Stimulated activated CD4-positive, alpha-beta T cell treated with anti-CD3 and anti-CD28 coated beads, Interleukin-1b, Interleukin-23, amount 100 ng/mL, for 48 hours (primary cell): ENCODE measurements at regions not wholly inside any gene's neighbourhood (a gene's known extent, or its start where the extent isn't known, plus 50 kb on each side); places are given as distances from the start of the nearest gene placed in this dataset.
A peak's percentile ranks its signal among the peaks of the same experiment; 100 is the strongest.

Experiments
- DNase-seq: peaks from one replicate; pipeline ENCODE4 v3.0.0-alpha.2; 2020

DNA sequence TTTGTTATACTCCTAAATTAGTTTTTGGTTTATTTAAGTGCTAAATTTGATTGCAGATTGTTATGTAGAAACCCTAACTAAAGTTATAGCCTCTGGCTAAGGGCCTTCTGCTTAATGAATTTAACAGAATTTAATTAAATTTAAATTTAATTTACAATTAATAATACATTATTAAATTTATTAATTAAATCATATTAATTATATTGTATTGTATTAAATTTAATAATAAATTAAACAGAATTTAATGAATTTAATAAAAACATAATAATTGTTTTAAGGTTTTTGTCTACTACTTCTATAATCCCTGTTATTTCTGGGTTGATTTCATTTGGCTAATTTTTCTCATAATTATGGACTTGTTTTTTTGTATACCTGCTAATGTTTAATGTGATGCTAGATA lies 141.9 kb upstream of the TECRL start:
- no peak for DNase-seq

DNA sequence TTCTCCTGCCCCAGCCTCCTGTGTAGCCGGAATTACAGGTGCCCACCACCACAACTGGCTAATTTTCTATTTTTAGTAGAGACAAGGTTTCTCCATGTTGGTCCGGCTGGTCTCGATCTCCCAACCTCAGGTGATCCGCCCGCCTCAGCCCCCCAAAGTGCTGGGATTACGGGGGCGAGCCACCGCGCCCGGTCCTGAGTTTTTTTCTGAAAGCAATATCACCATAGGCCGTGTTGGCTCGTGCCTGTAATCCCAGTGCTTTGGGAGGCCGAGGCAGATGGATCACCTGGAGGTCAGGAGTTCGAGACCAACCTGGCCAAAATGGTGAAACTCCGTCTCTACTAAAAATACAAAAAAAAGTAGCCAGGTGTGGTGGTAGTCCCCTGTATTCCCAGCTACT lies 136.3 kb upstream of the TECRL start:
- no peak for DNase-seq

DNA sequence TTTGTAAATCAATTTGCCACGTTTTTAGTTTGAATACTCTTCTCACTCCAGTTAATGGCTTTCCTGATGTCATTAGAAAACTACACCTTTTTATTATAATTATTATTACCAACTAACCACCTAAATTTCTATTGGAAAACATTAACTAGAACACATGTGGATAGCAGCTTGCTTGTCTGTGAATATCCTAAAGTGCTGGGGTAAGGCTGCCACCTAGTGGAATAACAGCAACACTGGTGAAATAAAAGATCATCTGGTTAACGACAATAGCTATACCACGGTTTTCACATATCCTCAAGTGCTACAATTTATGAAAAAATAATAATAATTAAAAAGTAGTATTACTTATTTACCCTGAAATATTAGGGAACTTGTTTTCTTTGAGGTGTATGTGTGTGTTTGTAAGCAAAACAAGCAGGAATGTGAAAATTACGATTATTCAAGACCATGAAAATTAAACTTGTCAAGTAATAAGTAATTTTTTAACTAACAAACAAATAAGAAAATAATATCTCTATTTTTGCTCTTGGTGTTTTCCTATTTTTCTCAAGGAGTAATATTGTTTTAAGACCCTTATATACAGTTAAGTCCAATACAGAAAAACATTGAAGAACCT lies 130.1 kb upstream of the TECRL start:
- DNase-seq, result peak; percentile 10

DNA sequence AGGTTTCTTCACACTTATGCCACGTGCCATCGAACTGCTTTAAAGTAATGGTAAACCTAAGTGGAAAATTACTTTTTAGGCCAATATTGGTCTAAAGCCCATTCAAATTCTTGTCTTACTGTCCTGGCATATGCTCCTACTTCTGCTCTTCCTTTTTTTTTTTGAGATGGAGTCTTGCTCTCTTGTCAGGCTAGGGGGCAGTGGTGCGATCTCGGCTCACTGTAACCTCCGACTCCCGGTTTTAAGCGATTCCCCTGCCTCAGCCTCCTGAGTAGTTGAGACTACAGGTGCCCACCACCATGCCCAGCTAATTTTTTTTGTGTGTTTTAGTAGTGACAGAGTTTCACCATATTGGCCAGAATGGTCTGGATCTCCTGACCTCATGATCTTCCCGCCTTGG lies 129.0 kb upstream of the TECRL start:
- no peak for DNase-seq

DNA sequence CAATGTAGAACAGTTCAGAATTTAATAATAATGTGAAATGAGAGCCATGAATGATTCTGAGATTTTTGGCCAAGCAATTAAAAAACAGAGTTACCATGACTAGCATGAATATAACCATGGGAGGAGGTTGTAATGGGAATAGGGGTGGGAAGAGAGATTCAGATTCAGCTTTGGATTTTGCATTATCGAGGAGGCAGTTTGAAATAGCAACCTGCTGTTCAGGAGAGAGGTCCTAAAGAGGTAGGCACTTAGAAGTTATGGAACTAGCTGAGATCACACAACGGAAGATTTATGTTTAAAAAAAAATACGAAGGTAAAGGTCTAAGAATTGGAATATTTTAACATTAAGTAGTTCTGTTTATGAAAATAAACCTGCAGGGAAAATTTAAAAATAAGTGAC lies 124.4 kb upstream of the TECRL start:
- DNase-seq, result no peak

DNA sequence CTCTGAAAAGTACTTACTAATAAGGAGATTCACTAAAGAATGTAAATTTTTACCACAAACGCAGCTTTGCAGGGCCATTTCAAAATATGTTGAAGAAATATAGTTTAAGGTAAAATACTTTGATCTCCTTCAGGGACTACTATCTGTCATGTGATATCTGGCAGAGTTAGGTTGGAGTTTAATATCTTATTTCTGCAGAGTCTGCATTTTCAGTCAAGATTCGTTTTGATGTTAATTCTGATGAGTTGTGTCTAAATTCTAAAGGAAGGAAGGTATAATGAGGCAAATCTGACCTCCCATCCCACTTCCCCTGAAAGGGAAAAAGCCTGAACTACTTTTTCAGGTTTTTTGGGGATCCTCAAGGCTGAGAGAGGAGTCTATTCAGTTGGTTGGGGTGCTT lies 123.9 kb upstream of the TECRL start:
- DNase-seq, result no peak

DNA sequence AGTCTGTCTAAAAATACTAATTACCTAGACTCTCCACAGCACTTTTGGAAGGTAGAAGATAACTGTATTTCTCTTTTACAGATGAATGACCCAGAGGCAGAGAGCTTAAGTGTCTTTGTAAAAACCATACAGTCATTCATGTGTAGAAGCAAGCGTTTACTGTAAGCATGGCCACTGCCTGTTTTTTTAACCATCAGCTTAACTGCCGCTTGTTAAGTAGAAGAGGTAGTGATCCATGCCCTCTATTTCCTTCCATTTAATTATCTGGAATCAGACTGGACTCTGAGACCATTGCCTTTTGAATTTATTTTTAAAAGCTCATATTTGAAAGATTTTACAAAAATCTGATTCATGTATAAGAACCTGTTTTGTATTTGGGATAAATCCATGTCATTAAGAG lies 111.2 kb upstream of the TECRL start:
- no peak for DNase-seq

DNA sequence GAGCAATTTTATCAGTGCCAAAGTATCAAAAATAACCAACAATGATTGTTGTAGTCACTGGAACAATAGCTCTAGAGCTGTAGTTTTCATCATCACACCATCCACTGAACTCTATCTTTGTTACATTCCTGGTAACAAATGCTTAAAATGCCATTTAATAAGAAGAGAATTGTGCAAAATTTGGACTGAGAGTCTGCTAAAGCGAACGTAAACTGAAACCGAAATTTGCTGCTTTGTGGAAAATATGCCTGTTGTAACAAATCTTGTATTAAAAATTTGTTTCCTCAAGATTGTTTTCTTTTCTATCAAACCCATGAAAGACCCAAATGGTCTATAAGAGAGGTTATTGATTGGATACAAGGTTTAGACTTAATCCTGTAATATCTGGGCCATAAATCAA lies 109.3 kb upstream of the TECRL start:
- DNase-seq, result no peak

DNA sequence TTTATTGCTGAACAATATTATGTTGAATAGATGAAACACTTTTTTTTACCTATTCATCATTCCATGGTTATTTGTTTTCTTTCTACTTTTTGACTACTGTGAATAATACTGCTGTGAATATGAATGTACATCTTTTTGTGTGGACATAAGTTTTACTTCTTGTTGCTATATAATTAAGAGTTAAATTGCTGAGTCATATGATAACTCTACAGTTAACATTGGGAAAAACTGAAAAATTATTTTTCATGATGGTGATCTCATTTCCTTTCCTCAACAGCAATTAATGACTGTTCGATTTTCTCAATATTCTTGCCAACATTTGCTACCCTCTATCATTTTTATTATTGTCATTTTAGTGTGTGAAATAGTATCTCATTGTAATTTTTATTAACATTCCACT lies 106.9 kb upstream of the TECRL start:
- no peak for DNase-seq

DNA sequence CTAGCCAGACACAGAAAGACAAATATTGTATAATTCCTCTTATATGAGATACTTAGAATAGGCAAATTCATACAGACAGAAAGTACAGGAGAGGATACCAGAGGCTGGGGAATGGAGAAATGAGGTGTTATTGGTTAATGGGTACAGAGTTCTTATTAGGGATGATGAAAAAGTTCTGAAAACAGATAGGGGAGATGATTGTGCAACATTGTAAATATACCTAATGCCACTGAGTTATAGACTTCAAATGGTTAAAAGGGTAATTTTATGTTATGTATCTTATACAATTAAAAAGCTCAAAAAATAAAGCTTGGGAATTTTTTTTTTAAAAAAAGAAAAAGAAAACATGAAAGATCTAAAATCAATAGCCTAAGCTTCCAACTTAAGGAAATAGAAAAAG lies 98.8 kb upstream of the TECRL start:
- DNase-seq, result no peak

DNA sequence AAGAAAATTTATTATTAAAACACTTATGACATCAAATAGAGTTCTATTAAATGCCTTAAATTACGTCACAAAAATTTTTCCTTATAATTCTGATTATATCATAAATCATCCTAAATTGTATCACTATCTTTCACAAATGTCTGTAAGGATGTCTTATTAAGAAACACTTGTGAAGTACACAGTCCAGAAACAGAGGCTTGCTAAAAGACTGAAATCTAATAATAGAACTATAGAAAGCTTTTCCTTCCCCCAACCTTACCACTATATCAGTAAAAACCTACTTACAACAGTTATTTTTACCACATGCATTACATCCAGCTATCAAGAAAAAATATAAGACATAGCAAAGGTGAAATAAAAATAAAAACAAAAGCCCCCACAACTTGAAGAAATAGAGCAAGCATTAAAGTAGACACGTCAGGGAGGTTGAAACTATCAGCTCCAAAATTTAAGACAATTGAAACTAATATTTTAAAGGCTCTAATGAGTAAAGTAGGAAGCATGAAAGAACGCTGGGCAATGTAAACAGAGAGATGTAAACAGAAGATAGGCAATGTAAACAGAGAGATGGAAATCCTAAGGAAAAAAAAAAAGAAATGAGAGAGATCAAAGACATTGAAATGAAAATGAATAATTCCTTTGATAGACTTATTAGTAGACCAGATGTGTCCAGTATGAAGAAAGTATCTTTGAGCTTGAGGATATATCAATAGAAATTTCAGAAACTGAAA lies 94.9 kb upstream of the TECRL start:
- DNase-seq, result no peak

DNA sequence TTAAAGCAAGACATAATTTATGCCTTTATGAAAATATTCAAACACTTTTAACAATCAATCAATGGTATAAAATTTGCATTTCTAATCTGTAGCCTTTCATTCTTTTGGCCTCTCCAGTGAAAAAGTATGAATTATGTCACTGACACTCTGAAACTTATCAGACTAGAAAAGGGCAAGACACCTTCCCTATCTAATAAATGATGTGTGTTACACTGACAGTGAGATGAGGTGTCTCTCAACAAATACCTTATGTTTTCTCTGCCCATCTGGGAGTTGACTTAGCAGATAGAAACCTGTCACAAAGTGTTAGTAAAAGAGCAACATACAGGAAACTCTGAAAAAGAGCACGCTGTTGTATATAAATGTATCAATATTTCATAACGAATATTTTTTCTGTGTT lies 94.2 kb upstream of the TECRL start:
- no peak for DNase-seq

DNA sequence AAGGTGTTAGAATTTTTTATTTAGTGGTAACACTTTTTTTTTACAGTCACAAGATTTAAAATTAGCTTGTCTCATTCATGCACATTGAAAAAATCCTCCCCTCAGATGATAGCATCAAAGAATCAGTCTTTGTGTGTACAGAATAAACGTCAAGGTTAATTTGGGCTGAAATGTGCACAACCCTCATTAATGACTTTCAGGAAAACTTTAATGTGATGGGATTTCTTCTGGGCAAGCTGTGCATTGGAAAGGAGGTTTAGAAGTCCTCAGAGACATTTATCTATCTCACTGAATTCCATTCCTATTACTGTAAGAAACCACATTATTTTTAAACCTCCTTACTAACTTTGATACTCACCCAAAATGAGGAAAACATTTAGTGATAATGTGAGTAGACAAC lies 88.2 kb upstream of the TECRL start:
- no peak for DNase-seq

DNA sequence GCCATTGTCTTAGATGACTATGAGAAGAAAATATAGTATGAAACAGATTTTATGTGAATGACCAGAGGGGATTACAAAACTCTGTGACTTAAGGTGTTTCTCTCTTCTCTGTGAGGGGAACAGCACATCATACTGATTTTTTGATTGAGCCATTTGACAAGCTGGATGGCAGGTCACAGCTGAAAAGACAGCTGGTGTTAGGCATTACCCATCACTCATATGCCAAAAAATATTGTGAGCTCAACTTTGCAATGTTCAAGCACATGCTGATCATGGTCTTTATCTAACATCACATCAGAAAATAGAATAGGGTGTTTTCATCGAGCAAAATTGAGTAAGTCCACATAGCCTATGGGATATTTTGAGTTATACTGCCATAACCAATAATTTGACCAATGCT lies 86.7 kb upstream of the TECRL start:
- no peak for DNase-seq

DNA sequence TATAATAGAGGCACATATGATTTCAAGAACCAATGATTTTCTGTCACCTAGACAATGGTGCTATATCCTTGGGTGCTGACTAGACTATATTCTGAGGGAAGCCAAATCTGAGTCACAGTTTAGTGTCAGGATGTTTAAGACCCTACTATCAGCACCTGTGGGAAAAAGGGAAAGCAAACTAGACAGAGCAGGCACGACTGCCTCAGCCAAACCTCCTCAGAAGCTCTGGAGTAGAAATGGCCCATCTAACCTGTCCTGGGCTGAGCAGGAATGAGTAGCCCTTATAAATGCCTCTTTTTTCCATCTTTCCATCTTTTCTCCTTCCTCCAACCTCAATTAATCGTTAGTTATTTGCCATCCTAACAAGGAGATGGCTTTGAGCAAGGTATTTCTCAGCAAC lies 80.4 kb upstream of the TECRL start:
- DNase-seq, result no peak

DNA sequence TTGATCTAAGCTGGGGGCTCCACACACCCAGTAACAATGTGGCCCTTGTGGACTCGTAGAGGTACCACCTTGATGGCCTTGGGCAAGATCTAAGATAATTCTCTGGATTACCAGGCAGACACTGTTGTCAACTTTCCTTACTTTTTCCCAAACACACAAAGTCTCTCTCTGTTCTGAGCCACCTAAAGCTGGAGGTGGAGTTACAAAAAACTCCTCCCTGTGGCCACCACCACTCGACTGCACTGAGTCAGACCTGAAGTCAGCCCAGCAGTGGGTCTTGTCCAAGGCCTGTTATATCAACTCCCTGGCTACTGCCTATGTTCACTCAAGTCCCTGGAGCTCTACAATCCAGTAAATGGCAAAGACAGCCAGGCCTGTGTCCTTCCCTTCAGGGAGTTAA lies 70.1 kb upstream of the TECRL start:
- no peak for DNase-seq

DNA sequence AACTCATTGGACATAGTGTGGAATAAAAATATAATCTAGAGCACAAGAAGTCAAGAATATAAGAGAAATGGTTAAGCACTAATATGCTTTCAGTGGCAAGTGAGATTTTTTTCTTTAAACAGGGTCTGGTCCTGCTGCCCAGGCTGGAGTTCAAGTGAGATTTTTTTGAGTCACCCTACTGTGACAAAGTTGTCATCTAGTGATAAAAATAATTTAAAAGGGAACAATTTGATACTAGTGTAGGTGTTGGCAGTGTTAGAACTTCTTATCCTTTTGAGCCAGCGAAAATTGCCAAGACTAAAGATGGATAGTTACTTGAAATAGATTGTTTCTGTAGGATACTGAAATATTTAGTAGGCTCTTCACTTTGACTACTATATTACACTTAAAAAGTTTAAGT lies 67.9 kb upstream of the TECRL start:
- DNase-seq, result no peak

DNA sequence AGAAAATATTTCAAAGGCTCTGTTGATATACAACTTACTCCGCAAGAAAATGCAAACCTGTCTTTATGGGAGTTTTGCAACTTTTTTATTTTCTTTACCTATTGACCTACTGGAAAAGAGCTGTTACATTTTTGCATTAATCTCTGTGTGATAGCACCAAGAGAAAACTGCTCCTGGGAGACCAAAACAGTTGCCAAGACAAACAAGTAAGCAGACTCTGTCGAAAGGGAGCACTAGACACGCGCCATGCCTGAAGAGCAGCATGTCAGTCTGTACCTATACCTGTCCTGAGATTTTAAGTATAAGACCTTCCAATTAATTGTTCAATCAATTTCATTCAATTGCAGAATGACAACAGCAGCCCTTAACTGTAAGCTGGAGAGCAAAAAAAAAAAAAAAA lies 56.0 kb upstream of the TECRL start:
- DNase-seq, result no peak

DNA sequence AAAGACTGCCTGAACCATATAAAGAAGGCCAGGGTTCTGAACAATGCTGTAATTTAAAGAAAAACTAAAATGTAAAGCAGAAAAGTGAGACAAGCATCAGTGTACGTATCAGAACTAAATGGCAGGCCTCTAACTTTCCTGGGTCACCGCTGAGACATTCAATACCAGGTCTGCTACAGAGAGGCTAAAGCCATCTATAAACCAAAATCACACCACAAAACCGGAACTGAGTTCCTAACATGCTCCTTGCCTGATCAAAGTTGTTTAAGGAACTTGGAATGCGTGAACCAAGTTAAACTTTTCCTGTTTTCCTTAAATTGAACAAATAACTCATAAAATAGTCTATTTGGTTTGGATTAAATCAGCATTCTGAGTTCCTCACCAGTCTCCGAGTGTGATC lies 55.3 kb upstream of the TECRL start:
- DNase-seq, result no peak
